ENCODE measurements at regions not wholly inside any gene's neighbourhood (a gene's known extent, or its start where the extent isn't known, plus 50 kb on each side); places are given as distances from the start of the nearest gene placed in this dataset.
"Not testable (repeated sequence)": the region's sequence is repeated elsewhere in the genome, so short reads cannot be mapped to it uniquely, and the experiment has no call there.

DNA sequence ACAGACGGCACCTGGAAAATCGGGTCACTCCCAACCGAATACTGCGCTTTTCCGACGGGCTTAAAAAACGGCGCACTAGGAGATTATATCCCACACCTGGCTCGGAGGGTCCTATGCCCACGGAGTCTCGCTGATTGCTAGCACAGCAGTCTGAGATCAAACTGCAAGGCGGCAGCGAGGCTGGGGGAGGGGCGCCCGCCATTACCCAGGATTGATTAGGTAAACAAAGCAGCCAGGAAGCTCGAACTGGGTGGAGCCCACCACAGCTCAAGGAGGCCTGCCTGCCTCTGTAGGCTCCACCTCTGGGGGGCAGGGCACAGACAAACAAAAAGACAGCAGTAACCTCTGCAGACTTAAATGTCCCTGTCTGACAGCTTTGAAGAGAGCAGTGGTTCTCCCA, 64.5 kb downstream of the SLC30A10 start:
- DNase-seq (ENCODE audit: low read depth in 4 of 4, low spot score in 3 of 4), result not testable (repeated sequence)

DNA sequence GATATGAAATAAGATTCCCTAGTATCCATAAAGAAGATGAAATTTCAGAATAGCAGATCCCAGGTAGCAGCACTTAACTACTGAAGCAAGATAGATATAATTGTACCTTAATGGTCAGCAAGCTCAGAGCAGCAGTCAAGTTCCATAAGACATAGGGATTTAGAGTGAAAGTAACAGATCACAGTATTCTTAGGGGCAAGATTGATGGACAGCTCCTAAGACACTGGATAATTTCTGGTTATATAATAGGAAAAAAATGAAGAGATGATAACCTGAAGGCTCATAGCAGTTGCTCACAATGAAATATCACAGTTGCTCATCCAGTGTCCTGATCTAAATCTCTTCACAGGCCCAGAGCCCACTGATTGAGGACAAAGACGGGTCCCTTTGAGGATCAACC, 66.0 kb downstream of the SLC30A10 start:
- no peak for DNase-seq (ENCODE audit: low read depth in 4 of 4, low spot score in 3 of 4)

DNA sequence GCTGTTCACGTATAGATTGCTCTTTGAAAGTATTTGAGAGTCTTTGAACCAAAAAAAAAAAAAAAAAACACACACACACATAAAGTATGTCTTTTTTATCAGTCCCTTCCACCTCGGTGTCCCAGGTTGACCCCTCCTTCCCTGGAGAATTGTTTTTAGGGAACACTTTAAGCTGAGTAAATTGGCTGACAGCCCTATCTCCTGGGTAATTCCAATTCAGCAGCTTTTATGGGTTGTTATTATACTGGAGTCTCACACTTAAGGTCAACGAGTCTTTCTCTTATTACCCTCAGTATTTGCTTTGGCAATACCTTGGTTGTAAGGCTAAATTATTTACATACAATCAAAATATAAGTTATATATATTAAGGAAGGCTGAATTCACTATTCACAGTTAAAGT, 69.4 kb downstream of the SLC30A10 start:
- no peak for DNase-seq (ENCODE audit: low read depth in 4 of 4, low spot score in 3 of 4)

DNA sequence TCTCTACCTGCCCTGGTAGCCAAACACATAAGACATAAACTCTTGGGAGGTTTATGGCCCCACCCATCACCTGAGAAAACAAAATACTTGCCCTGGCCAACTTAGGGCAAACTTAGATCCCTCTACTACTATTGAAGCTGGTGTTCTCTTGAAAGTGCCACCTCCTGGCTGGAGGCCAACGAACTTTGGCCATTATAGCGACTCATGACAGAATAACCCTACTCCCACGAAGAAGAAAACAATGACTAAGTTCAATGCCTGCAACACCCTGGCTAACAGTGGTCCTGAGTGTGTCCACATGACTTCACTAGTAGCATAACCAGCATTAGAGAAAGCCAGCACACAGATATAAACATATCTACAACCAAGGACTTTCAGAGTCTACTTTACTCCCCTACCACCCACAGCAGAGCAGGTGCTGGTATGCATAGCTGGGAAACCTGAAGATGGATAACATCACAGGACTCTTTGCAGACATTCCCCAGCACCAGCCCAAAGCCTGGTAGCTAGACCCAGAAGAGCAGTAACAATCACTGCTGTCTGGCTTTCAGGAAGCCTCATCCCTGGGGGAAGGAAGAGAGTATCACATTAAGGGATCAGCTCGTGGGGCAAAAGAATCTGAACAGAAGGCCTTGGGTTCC, 81.0 kb downstream of the SLC30A10 start:
- DNase-seq (ENCODE audit: low read depth in 4 of 4, low spot score in 3 of 4), result no peak

DNA sequence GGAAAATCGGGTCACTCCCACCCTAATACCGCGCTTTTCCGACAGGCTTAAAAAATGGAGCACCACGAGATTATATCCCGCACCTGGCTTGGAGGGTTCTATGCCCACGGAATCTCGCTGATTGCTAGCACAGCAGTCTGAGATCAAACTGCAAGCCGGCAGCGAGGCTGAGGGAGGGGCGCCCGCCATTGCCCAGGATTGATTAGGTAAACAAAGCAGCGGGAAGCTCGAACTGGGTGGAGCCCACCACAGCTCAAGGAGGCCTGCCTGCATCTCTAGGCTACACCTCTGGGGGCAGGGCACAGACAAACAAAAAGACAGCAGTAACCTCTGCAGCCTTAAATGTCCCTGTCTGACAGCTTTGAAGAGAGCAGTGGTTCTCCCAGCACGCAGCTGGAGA, 88.8 kb downstream of the SLC30A10 start:
- DNase-seq (ENCODE audit: low read depth in 4 of 4, low spot score in 3 of 4), result not testable (repeated sequence)

DNA sequence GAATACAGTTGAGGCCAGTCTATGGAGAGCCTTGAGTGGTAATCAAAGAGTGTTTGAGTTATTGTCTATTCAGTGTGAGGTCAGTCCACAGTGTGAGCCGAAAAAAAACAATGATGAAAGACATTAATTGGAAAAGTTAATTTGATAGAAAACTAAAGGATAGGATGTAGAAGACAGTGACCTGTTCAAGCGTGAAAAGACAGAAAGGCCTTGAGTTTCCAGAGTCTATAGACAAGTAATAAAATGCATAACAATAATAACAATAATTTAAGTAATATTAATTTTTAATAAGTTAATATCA, 90.4 kb downstream of the SLC30A10 start:
- DNase-seq (ENCODE audit: low read depth in 4 of 4, low spot score in 3 of 4), result no peak

DNA sequence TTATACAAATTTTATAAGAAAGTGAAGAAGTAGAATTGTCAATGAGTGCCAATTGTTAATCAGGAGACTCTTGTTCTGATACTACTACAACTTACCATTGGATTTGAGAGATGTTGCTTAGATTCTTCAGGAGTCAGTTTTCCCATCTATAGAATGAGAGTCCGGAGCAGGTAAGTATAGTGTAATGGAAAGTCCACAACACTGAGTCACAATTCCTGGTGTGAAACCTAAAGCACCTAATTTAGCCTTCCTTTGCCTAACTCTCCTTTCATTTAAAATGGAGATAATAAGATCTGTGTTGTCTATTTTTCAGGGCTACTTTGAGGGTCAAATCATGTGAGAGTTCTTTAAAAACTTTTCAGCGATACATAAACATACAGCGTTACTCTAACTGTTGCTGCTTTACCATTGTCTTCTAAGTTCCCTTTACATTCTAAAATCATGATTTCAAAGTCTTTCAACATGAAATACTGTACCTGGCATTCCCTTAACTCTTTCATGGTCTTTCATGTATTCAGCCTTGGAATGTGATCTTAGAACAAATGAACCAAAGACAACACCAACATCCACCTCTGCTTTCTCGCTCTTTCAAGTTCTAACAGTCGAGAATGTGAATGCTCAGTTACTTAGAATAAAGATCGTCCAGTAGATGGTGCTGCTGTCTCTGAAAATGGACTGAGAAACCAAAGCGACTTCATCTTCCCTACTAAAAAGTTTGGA, 90.9 kb downstream of the SLC30A10 start:
- DNase-seq (ENCODE audit: low read depth in 4 of 4, low spot score in 3 of 4), result peak; percentile 8 to 47 (median 31)

DNA sequence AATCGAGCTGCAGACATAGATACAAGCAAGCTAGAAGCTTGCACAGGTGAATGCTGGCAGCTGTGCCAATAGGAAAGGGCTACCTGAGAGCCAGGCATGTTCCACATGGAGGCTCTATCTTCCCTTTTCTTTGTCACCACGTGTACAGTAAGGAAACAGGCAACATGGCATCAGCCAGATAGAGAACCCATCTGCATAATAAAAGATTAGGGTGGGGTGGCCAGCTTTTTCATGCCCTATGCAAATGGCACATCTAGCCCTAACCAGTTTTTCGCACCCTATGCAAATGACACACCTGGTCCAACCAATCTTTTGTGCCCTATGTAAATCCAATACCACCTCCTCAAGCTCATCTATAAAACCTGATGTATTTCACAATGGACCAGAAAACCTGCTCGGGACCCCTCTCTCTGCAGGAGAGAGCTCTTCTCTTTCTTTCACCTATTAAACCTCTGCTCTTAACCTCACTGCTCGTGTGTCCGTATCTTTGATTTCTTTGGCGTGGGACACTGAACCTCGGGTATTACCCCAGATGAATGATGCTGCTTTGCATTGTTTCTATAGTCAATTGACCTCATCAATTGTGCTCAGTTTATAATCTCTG, 93.9 kb downstream of the SLC30A10 start:
- DNase-seq (ENCODE audit: low read depth in 4 of 4, low spot score in 3 of 4), result no peak

DNA sequence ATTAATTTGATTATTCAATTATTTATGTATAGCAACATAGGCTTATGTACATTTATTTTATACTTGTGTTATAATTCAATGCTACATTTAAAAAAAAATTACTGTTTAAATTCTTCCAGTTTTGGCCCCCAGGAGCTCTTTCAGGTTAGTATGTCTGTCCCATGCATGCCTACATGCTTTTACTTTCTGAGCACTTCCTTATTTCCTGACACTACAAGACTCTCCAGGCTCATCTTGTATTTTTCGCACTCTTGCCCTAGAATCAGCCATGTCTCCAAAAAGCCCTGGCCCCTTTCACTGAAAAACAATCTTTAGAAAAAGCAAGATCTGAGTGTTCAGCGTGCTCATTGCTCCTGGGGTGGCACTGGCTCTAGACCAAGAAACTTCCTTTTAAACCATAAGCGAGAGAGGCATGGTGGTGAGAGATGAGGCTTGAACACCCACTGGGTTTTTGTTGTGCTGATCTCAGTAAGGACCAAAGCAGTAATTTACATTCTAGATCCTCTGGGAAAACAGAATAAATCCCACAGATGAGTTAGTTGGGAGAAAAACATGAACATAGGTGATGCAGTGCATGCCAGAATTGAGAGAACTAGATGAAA, 95.0 kb downstream of the SLC30A10 start:
- DNase-seq (ENCODE audit: low read depth in 4 of 4, low spot score in 3 of 4), result no peak

DNA sequence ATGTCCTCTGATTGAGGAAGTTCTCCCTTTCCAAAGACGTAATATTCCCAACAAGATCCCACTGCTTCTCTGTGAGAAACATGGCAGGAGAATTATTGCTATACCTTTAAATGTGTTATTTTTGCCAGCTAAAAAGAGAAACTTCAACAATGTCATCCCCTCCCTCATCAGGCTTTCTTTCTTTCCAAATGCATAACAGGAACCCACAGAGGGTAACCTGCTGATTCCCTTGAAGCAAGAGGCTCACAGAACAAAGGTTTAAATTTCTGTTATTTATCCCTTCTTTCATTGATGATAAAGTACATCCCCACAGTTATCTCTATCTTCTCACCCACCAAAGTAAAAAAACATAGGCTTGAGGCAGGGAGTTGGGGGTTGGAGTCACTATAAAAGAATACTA, 102.1 kb downstream of the SLC30A10 start:
- DNase-seq (ENCODE audit: low read depth in 4 of 4, low spot score in 3 of 4), result no peak

DNA sequence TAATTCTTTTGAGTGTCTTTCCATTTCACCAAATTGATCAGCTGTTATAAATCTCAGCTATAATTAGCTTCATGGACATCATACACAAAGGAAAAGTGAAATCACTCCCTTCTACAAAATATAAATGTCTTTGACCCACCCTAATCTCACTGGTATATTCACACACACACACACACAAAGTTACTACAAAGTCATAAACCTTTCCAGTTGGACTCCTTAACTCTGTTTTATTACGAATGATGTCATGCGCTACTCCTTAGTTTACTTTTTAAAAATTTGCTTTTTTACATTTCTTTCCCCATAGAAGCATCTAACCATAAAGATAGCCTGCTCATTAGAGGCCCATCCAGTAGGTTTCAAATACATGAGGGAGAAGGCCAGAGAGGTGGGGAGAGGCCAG, 103.0 kb downstream of the SLC30A10 start:
- DNase-seq (ENCODE audit: low read depth in 4 of 4, low spot score in 3 of 4), result no peak

DNA sequence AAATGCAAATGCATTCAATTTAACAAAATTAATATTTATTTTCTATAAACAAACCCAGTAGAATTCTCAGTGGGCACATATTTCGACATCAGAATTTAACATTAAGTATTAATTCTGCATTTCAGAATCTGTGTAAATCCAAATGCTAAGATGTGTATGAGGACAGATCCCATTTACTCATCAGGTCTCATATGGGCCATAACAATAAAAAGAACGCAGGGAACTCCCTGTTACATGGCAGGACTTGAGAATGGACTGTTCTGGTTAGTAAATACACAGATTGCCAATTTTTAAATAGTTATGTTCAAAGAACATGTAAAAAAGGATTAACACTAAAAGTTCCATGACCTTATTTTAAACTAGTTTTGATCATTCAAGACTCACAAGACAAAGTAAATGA, 104.0 kb downstream of the SLC30A10 start:
- no peak for DNase-seq (ENCODE audit: low read depth in 4 of 4, low spot score in 3 of 4)

DNA sequence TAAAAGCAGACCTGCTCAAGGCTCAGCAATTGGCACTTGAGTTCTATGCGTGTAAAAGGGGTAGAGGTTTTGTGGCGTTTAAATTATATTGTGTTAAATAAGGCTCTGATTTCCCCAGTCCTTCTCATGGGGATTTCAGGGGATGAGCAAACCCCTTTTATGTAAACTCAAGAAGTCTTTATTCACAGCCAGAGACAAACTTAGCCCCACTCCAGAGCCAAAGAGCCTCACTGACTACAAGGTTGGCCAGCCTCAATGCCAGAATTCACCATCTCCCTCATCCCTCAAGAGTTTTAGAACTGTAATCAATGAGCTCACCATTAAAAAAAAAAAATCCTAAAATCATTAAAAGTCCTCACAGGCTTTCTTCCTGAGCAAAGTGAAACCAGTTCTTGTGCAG, 107.8 kb downstream of the SLC30A10 start:
- no peak for DNase-seq (ENCODE audit: low read depth in 4 of 4, low spot score in 3 of 4)

DNA sequence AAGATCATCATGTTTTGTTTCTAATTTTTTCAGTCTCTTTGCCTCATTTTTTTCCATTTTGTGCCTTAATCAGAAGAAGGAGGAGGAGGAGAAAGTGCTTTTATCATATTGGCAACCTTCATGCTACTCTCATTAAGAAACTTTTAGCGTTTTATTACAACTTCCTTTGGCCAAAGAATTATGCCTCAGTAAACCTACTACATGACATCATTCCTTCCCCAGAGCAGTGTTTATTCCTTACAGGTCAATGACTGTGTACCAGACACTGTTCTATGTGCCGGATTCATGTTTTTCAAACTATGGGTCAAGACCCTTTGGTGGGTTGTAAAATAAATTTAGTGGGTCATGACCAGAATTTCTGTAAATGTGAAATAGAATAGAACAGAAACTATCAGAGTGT, 110.4 kb downstream of the SLC30A10 start:
- no peak for DNase-seq (ENCODE audit: low read depth in 4 of 4, low spot score in 3 of 4)

DNA sequence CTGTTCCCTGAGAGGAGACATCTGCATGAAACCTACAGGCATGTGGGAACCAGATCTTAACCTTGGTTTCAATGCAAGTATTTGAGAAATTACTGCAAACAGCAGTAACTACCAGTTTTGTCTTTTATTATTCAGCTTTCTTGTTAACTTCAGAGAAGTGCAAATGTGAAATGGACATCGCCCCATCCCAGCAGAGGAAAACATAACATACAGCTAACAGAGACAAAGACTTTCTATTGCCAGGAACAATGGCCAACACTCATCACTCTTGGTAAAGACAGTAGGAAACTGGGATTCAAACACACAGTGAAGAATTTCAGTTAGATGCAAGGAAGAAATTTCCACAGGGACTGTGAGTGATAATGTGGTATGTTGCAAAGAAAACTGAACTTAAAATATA, 115.1 kb downstream of the SLC30A10 start:
- no peak for DNase-seq (ENCODE audit: low read depth in 4 of 4, low spot score in 3 of 4)

DNA sequence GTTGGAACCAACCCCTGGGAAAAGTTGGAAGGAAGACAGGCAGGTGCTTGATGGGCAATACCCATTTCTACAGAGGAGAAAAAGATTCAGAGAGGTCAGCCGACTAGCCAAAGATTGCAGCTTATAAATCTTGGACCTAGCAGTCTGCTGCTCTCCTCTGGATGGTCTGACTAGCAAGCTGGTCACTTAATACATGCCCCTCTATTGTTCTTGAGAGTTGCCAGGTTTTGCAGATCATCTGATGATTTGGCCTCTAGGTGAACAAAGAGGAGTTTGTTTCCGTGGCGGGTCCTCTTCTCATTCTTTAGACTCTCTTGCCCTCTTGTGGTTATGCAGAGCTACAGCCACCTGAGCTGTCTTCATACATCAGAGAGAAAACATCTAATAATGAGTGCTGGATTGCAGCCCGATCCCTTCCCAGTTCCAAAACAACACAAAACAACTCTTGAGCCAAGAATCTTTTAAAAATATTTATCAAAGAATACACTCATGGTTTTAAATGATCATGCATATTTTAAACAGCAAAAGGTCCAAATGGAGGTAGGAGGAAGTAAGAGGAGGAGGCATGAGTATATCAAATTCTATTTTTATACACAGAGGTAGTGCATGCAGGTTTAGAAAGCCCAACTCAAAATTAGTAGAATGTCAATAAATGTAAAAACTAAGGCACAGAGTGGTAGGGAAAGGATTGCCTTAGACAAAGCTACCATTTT, 115.7 kb downstream of the SLC30A10 start:
- peak in 3 of 4 donors; percentile 24 to 40 (median 33) for DNase-seq (ENCODE audit: low read depth in 4 of 4, low spot score in 3 of 4)

DNA sequence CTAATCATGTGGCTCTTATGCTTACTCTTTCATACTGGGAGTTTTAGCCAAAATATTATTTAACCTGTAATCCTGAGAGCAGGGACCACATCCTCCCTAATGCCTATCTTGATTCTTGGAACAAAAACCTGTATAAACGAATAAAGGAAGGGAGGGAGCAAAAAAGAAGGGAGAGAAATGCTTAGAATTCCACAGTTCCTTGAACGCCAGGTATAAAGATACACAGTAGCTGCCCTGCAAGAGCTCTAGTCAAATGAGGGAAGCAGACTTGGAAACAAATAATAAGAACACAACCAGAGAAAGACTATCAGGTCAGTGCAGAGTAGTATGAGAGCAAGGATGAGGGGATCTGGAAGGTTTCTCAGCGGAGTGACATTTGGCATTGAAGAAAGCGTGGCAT, 116.3 kb downstream of the SLC30A10 start:
- DNase-seq (ENCODE audit: low read depth in 4 of 4, low spot score in 3 of 4), result no peak

DNA sequence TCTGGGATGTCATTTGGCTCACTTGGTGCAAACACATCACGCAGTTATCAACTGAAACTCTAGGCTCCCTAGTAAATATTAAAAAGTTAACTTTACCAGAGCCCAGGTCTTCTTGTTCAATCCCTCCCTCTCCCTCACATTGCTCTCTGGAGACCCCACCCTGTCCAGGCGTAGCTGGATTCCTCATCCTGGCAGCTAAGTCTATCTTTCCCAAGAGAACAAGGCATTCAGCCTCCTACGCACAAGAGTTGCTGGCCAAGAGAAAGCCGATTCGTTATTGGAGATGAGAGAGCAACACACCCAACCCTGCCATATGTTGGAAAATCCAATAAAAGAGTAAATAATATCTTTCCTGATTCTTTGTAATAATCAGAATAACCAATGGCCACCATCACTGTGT, 117.9 kb downstream of the SLC30A10 start:
- DNase-seq (ENCODE audit: low read depth in 4 of 4, low spot score in 3 of 4), result no peak

DNA sequence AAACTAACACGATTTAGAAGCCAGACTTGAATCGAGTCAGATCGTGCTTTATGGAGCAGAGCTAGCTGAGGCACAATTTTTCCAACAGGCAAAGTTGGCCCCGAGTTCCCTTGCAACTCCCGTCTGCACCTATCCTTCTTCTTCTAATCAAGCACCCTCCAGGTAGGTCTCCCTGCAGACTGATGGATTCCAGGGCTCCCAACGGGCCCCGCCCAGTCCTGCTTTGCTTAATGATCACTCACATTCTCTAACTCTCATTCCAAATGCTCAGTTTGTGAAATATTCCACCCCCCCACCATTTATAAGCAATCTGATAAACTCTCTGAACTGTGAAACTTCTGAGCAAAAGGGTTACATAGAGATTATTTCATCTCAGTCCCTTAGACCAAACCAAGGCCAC, 119.6 kb downstream of the SLC30A10 start:
- no peak for DNase-seq (ENCODE audit: low read depth in 4 of 4, low spot score in 3 of 4)

DNA sequence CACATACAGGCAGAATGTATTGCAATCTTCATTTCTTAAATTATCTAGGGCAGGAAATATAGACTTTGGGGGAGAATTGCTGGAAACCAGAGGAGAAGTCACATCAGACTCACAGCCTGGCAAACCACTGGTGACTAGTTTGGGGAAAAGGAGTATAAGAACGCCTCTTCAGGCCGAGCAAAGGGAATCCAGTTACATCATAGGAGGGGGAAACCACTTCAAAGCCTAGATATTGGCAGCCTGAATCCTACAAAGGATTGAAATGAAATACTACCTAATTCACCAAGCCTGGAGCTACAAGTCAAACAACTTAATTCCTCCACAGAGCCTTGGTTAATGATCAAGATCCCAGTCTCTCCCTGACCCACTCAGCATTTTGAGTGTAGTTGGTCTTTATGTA, 121.7 kb downstream of the SLC30A10 start:
- no peak for DNase-seq (ENCODE audit: low read depth in 4 of 4, low spot score in 3 of 4)

DNA sequence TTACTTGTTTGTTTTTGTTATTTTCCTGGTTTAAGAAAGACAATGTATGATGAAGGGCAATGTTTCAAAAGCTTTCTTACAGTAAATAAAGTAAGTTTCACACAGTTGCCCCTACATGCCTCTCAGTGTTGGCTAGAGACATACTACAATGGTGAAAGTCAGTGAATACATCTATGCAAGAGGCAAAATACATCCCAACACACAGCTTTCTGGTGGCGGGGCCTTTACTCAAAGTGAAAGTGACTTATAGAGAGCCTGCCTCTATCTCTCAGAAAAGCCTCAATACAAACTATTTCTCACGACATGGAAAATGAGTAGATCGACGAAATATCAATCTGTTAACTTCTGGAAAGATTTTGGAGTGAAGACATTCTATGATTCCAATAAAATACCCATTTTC, 122.3 kb downstream of the SLC30A10 start:
- DNase-seq (ENCODE audit: low read depth in 4 of 4, low spot score in 3 of 4), result no peak
